ENCODE measurements at regions not wholly inside any gene's neighbourhood (a gene's known extent, or its start where the extent isn't known, plus 50 kb on each side); places are given as distances from the start of the nearest gene placed in this dataset.

DNA sequence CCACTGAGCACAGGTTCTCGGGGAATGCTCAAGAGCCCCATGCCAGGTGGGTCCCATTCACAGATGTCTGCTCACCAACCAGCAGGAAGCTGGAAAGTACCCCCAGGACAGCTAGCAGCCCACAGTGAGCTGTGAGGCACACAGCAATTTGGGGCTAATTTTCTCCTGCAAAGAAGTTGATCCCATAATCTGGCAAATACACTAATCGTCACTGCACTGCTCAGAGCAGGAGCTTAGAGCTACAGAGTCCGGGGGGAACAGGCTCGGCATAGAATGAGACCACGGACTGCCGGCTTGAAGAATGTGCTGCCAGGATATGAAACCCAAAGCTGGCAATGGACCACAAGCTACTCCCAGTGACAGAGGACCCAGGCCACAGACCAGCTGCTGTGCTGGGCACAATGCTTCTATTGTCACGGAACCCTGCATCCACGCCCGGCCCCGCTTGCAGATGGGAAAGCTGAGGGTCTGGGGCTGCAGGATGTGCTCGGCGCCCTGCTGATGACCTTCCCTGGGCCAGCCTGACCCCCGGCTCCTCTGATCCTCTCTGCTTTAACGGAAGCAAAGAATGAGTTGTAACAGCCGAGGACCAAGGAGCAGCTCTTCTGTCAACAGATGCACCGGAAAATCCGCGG is 239.7 kb downstream of the CTTN start (continued):
- no peak for TF ChIP-seq ZNF383 (CRISPR knock-in tag; IDR thresholded peaks at IDR 0.05; ENCODE audit: borderline replicate concordance)
- TF ChIP-seq BCL6 (CRISPR knock-in tag; IDR thresholded peaks at IDR 0.05) = peak; percentile 36; the same call in 1 of the 2 replicates
- TF ChIP-seq KAT2B (IDR thresholded peaks at IDR 0.05; ENCODE audit: borderline replicate concordance, low read depth, low read length) = no peak
- no peak; the same call in 1 of the 2 replicates for TF ChIP-seq SRY (CRISPR knock-in tag; IDR thresholded peaks at IDR 0.05)
- no peak for TF ChIP-seq PHF5A (CRISPR knock-in tag; IDR thresholded peaks at IDR 0.05; ENCODE audit: low read depth, unreplicated experiment)
- TF ChIP-seq AGO1 (IDR thresholded peaks at IDR 0.05; ENCODE audit: low read depth, low read length, poor library complexity, severe bottlenecking) = no peak
- TF ChIP-seq ETS1 (CRISPR knock-in tag; IDR thresholded peaks at IDR 0.05) = no peak
- TF ChIP-seq, protein P1, sequence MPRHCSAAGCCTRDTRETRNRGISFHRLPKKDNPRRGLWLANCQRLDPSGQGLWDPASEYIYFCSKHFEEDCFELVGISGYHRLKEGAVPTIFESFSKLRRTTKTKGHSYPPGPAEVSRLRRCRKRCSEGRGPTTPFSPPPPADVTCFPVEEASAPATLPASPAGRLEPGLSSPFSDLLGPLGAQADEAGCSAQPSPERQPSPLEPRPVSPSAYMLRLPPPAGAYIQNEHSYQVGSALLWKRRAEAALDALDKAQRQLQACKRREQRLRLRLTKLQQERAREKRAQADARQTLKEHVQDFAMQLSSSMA (CRISPR knock-in tag; IDR thresholded peaks at IDR 0.05) = no peak
- no peak for TF ChIP-seq ZNF773 (CRISPR knock-in tag; IDR thresholded peaks at IDR 0.05; ENCODE audit: borderline replicate concordance)
- peak; percentile 81; the same call in 1 of the 2 replicates for TF ChIP-seq ZNF768 (CRISPR knock-in tag; IDR thresholded peaks at IDR 0.05)
- TF ChIP-seq HDAC6 (IDR thresholded peaks at IDR 0.05; ENCODE audit: low read depth, low read length) = no peak
- no peak for TF ChIP-seq ZHX2 (IDR thresholded peaks at IDR 0.05; ENCODE audit: low read depth)
- no peak for TF ChIP-seq ZHX2 (CRISPR knock-in tag; IDR thresholded peaks at IDR 0.05; ENCODE audit: borderline replicate concordance)
- no peak for TF ChIP-seq ZNF780A (CRISPR knock-in tag; IDR thresholded peaks at IDR 0.05)
- TF ChIP-seq FOSL2 (CRISPR knock-in tag; IDR thresholded peaks at IDR 0.05) = peak; percentile 30; the same call in 1 of the 2 replicates
- peak; percentile 91 for TF ChIP-seq NR2F2 (IDR thresholded peaks at IDR 0.05; ENCODE audit: borderline replicate concordance, low read depth)
- TF ChIP-seq, protein P2, sequence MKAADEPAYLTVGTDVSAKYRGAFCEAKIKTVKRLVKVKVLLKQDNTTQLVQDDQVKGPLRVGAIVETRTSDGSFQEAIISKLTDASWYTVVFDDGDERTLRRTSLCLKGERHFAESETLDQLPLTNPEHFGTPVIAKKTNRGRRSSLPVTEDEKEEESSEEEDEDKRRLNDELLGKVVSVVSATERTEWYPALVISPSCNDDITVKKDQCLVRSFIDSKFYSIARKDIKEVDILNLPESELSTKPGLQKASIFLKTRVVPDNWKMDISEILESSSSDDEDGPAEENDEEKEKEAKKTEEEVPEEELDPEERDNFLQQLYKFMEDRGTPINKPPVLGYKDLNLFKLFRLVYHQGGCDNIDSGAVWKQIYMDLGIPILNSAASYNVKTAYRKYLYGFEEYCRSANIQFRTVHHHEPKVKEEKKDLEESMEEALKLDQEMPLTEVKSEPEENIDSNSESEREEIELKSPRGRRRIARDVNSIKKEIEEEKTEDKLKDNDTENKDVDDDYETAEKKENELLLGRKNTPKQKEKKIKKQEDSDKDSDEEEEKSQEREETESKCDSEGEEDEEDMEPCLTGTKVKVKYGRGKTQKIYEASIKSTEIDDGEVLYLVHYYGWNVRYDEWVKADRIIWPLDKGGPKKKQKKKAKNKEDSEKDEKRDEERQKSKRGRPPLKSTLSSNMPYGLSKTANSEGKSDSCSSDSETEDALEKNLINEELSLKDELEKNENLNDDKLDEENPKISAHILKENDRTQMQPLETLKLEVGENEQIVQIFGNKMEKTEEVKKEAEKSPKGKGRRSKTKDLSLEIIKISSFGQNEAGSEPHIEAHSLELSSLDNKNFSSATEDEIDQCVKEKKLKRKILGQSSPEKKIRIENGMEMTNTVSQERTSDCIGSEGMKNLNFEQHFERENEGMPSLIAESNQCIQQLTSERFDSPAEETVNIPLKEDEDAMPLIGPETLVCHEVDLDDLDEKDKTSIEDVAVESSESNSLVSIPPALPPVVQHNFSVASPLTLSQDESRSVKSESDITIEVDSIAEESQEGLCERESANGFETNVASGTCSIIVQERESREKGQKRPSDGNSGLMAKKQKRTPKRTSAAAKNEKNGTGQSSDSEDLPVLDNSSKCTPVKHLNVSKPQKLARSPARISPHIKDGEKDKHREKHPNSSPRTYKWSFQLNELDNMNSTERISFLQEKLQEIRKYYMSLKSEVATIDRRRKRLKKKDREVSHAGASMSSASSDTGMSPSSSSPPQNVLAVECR (CRISPR knock-in tag; IDR thresholded peaks at IDR 0.05; ENCODE audit: borderline replicate concordance) = peak; percentile 37; the same call in 1 of the 2 replicates
